Adrenal gland (tissue), 9 donors: ENCODE measurements at regions not wholly inside any gene's neighbourhood (a gene's known extent, or its start where the extent isn't known, plus 50 kb on each side); places are given as distances from the start of the nearest gene placed in this dataset.
"Not testable (repeated sequence)": the region's sequence is repeated elsewhere in the genome, so short reads cannot be mapped to it uniquely, and the experiment has no call there.

ENCODE experiments used
- DNase-seq, 7 donors: peaks; one replicate each; pipeline ENCODE4 v3.0.0-alpha.2; 2019 to 2020
- H3K27ac ChIP-seq, 5 donors: fragments of 200-600 bp; sonication (generic) in 4 of 5; 1 replicate in 3 of 5; 2 replicates in 2 of 5; pipeline versions ENCODE4 v1.5.1 to v1.8.0; 2016 to 2020; ENCODE audit warnings: mild to moderate bottlenecking in 1 of 5
- H3K27me3 ChIP-seq: fragments of 200-600 bp; 2 replicates; pipeline ENCODE4 v1.8.0; 2021
- H3K36me3 ChIP-seq, 2 donors: fragments of 200-600 bp; replicated peaks in 1 of 2; 1 replicate in 1 of 2; 2 replicates in 1 of 2; pipeline versions ENCODE4 v1.5.1 to v1.8.0; 2018 to 2022
- H3K4me1 ChIP-seq, 2 donors: fragments of 200-600 bp; replicated peaks in 1 of 2; 1 replicate in 1 of 2; 2 replicates in 1 of 2; pipeline versions ENCODE4 v1.5.1 to v1.8.0; 2018 to 2021
- H3K4me3 ChIP-seq, 4 donors: fragments of 200-600 bp; sonication (generic) in 3 of 4; one replicate each; pipeline ENCODE4 v1.5.1; 2016 to 2018
- H3K9me3 ChIP-seq, 3 donors: fragments of 200-600 bp; sonication (generic) in 1 of 3; replicated peaks in 1 of 3; 1 replicate in 2 of 3; 2 replicates in 1 of 3; pipeline versions ENCODE4 v1.5.1 to v1.8.0; 2016 to 2021
- POLR2A ChIP-seq, 2 donors: fragments of 450-650 bp; IDR thresholded peaks; one replicate each; pipeline ENCODE4 v1.6.1; 2017; ENCODE audit warnings: antibody characterized with exemption in 2 of 2, mild to moderate bottlenecking in 2 of 2, moderate library complexity in 1 of 2
- WGBS, 4 donors: extraction: QIAGEN DNeasy Blood & Tissue Kit in 2 of 4; methylation state at CpG; one replicate each; pipeline versions ENCODE4 v1.1.5 to v1.1.7; 2013 to 2017; 5-methylcytosine and 5-hydroxymethylcytosine counted together
- intact Hi-C, 2 donors: fragments of 100-400 bp; cut with DNase I; formaldehyde crosslinking; loops; one replicate each; pipeline versions ENCODE4 v1.14.1 to v1.15.0; 2022 to 2023
- TF ChIP-seq, protein P1 (sequence below), 6 experiments: fragments of 450-650 bp in 4 of 6; fragments of 200-600 bp in 2 of 6; sonication (generic) in 1 of 6; IDR thresholded peaks; 1 replicate in 5 of 6; 2 replicates in 1 of 6; pipeline versions ENCODE4 v1.5.1 to v1.8.0; 2016 to 2021; ENCODE audit warnings: antibody characterized with exemption in 6 of 6, mild to moderate bottlenecking in 2 of 6, moderate library complexity in 1 of 6
- donor health status: healthy with polysubstance abuse.
- donor health status: Bipolar disorder and iron deficiency.
- donor health status: DM: yes; HTN: yes; CAD: no.
- donor health status: DM: no; HTN: no; CAD: no.
- donor health status: DM: no; HTN: no; CAD: no.

GRCh38 chr17:21505819-21506815 is 130.0 kb downstream of the KCNJ12 start:
- intact Hi-C loops, result no loop called here
- Histone ChIP-seq H3K27ac (no peak overlapping the region), H3K4me3 (no peak overlapping the region), H3K4me1 (no peaks in the 10 kb centered on the region), H3K27me3 (no peaks in the 10 kb centered on the region), H3K9me3 (no peaks in the 10 kb centered on the region), H3K36me3 (no peaks in the 10 kb centered on the region)
- TF ChIP-seq POLR2A (IDR thresholded peaks at IDR 0.05), result no peak
- TF ChIP-seq, protein P1, sequence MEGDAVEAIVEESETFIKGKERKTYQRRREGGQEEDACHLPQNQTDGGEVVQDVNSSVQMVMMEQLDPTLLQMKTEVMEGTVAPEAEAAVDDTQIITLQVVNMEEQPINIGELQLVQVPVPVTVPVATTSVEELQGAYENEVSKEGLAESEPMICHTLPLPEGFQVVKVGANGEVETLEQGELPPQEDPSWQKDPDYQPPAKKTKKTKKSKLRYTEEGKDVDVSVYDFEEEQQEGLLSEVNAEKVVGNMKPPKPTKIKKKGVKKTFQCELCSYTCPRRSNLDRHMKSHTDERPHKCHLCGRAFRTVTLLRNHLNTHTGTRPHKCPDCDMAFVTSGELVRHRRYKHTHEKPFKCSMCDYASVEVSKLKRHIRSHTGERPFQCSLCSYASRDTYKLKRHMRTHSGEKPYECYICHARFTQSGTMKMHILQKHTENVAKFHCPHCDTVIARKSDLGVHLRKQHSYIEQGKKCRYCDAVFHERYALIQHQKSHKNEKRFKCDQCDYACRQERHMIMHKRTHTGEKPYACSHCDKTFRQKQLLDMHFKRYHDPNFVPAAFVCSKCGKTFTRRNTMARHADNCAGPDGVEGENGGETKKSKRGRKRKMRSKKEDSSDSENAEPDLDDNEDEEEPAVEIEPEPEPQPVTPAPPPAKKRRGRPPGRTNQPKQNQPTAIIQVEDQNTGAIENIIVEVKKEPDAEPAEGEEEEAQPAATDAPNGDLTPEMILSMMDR (IDR thresholded peaks at IDR 0.05), result no peak
- no peak for DNase-seq
- WGBS, 4 donors, result 83 to 89% (median 86%) methylated on average over 20 to 37 of the region's 37 CpGs

- H3K27me3 ChIP-seq, H3K4me1 ChIP-seq, H3K27ac ChIP-seq, H3K36me3 ChIP-seq, H3K4me3 ChIP-seq, H3K9me3 ChIP-seq, DNase-seq, intact Hi-C loops: not testable (repeated sequence)
- WGBS, 4 donors, result 56 to 70% (median 61%) methylated on average over 4 of the region's 4 CpGs
Measured at GRCh38 chr17:21507806-21508205, 131.6 kb downstream of the KCNJ12 start.

DNA sequence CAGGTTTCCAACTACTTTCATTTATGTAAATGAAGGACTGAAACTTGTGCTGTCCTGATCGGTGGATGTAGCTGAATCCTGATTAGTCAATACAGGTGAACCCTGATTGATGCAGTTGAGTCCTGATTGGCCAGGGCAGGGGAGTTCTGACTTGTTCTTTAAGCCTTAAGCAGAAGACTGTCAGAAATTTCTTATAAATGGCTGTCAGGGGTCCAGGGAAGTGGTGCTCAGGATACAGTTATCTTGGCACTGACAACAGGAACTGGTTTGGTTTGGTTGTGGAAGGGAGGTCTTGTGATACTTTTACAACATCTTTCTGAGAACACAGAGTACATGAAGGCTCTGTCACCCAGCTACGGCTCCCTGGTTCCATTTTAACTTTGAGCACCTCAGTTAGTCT is 132.1 kb downstream of the KCNJ12 start:
- intact Hi-C loops, result no loop called here
- no peaks in the 10 kb centered on the region for H3K27me3 ChIP-seq

DNA sequence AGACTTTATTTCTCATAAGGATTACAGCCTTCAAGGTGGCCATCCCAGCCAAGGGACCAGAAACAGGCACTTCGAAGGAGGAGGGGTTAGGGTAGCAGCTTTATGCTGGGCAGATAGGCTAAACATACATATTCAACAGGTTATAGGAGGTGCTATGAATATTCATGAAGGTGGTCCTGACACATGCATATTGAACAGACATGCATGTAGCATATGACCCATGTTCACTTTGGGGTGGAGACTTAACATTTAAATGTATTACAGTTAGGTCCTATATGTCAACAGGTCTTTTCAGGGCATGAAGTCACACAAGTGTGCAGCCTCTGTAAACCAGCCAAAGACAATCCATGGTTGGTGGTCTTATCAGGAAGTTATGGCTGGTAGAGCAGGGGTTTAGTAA is 133.2 kb downstream of the KCNJ12 start:
- H3K4me1 ChIP-seq, H3K9me3 ChIP-seq, H3K27me3 ChIP-seq, intact Hi-C loops, H3K4me3 ChIP-seq, H3K27ac ChIP-seq, H3K36me3 ChIP-seq: not testable (repeated sequence)
- WGBS, 4 donors, result 79 to 100% (median 81%) methylated on average over 1 of the region's 1 CpG
- peak in 1 of 7 donors; percentile 13 for DNase-seq

More for the DNA sequence above, 132.1 kb downstream of the KCNJ12 start:
- Histone ChIP-seq H3K27ac (no peak overlapping the region), H3K9me3 (no peaks in the 10 kb centered on the region), H3K36me3 (no peaks in the 10 kb centered on the region), H3K4me3 (no peak overlapping the region), H3K4me1 (peaks cover 0 to 8% of the 10 kb centered on the region in 2 donors)
- TF ChIP-seq POLR2A (IDR thresholded peaks at IDR 0.05), result no peak
- TF ChIP-seq, protein P1 (IDR thresholded peaks at IDR 0.05), result no peak
- peak in 1 of 7 donors; percentile 29 for DNase-seq
- WGBS, 4 donors, result 56 to 86% (median 76%) methylated on average over 2 of the region's 2 CpGs

DNA sequence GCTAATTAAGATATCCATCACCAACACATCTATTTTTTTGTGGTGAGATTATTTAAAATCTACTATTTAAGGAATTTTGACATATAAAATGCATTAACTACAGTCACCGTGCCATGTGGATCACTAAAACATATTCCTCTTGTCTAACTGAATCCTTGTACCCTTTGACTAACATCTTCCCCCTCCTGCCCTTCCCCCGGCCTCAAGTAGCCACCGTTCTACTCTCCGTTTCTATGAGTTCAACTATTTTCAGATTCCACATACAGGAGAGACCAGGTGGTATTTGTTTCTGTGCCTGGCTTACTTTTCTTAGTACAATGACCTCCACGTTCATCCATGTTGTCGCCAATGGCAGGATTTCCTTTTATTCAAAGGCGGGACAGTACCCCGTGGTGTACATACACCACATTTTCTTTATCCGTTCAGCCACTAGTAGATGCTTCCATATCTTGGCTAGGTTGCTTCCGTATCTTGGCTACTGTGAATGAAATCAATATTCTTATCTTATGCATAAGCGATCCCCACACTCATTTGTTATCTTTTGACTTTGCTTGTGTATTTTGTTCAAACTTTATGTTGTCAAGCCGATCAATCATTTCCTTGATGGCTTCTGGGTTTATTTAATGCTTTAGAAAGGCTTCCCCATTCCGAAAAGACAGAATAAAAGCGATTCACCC is 134.7 kb downstream of the KCNJ12 start:
- H3K9me3 ChIP-seq, result no peaks in the 10 kb centered on the region
- peak in 1 of 7 donors; percentile 36 for DNase-seq
- peak overlapping the region in 2 of 4 donors; percentile 0 to 47 for H3K4me3 ChIP-seq
- TF ChIP-seq, protein P1 (IDR thresholded peaks at IDR 0.05), result no peak
- no peak for TF ChIP-seq POLR2A (IDR thresholded peaks at IDR 0.05)
- 41 to 54% (median 43%) methylated on average over 14 of the region's 14 CpGs for WGBS, 4 donors
- peaks cover 0 to 8% of the 10 kb centered on the region in 2 donors for H3K4me1 ChIP-seq
- H3K27me3 ChIP-seq, result no peaks in the 10 kb centered on the region
- H3K36me3 ChIP-seq, result no peaks in the 10 kb centered on the region
- intact Hi-C loops, result loop anchor here (5.0 kb wide), 3 partner anchors 54 to 389 kb away; no protein-coding TSS in a partner anchor
- H3K27ac ChIP-seq, result no peak overlapping the region
